ENCODE measurements at regions not wholly inside any gene's neighbourhood (a gene's known extent, or its start where the extent isn't known, plus 50 kb on each side); places are given as distances from the start of the nearest gene placed in this dataset.
"Not testable (repeated sequence)": the region's sequence is repeated elsewhere in the genome, so short reads cannot be mapped to it uniquely, and the experiment has no call there.

DNA sequence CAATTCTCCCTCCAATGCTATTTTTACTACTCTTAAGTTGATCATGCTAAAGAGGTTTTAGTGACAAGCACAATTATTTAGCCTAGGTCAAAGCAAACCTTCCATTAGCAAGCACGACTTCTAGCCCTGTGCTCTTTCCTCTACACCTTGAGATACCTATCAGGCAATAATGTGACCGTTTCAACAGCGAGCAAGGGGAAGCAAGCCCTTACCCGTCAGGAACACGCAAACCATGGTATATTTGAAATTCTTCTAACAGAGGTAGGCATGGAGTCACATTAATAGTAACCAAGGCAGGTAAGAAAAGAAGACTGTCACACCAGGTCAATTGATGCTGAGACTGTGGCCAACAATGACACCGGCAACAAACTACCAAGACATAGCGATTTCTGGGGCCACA lies 68.9 kb upstream of the VGLL4 start:
- H3K4me3 ChIP-seq (ENCODE audit: control insufficient read depth, low read depth, low read length), result no peak overlapping the region
- DNase-seq (ENCODE audit: low read depth), result no peak
- TF ChIP-seq, protein P1, sequence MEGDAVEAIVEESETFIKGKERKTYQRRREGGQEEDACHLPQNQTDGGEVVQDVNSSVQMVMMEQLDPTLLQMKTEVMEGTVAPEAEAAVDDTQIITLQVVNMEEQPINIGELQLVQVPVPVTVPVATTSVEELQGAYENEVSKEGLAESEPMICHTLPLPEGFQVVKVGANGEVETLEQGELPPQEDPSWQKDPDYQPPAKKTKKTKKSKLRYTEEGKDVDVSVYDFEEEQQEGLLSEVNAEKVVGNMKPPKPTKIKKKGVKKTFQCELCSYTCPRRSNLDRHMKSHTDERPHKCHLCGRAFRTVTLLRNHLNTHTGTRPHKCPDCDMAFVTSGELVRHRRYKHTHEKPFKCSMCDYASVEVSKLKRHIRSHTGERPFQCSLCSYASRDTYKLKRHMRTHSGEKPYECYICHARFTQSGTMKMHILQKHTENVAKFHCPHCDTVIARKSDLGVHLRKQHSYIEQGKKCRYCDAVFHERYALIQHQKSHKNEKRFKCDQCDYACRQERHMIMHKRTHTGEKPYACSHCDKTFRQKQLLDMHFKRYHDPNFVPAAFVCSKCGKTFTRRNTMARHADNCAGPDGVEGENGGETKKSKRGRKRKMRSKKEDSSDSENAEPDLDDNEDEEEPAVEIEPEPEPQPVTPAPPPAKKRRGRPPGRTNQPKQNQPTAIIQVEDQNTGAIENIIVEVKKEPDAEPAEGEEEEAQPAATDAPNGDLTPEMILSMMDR (conservative IDR thresholded peaks at IDR 0.05; ENCODE audit: control insufficient read depth, insufficient read depth, low read depth, low read length), result no peak

DNA sequence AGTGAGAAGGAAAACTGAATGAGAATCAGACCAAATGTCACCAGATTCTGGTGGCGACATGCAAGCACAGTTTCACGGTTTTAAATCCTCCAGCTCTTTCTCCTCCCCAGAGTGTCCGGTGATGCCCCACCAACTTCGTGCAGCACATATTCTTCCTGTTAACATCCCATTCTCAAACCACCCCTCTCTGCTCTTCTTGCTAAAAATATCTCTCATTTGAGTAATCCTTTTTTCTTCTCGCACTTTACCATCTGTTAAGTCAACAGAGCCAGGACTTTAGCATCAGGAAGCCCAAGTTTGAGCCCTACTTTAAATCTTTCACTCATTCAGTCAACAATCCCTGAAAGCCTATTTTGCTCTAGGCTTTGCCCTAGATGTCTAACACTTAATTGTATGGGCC lies 68.2 kb upstream of the VGLL4 start:
- H3K4me3 ChIP-seq (ENCODE audit: control insufficient read depth, low read depth, low read length), result no peak overlapping the region
- TF ChIP-seq, protein P1 (conservative IDR thresholded peaks at IDR 0.05; ENCODE audit: control insufficient read depth, insufficient read depth, low read depth, low read length), result no peak
- no peak for DNase-seq (ENCODE audit: low read depth)

DNA sequence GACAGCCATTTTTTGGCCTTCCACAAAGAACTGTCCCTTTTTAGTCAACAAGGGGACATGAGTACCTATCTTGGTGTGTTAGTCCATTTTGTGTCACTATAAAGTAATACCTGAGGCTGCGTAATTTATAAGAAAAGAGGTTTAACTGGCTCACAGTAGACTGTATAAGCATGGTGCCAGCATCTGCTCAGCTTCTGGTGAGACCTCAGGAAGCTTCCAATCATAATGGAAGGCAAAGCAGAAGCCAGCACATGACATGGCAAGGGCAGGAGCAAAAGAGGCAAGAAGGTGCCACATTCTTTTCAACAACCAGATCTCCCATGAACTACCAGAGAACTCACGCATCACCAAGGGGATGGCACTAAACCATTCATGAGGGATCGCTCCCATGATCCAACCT lies 66.1 kb upstream of the VGLL4 start:
- TF ChIP-seq, protein P1 (conservative IDR thresholded peaks at IDR 0.05; ENCODE audit: control insufficient read depth, insufficient read depth, low read depth, low read length), result no peak

DNA sequence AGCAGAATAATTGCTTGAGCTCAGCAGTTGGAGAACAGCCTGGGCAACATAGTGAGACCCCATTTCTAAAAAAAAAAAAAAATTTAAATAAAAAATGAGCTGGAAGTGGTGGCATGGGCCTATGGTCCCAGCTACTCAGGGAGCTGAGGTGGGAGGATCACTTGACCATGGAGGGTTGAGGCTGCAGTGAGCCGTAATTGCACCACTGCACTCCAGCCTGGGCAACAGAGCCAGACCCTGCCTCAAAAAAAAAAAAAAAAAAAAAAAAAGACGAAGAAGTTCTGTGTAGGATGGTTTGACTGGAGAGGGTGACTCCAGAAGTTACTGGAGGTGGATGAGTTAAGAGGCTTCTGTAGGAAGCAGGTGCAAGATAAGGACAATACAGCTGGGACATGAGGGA lies 63.4 kb upstream of the VGLL4 start:
- DNase-seq (ENCODE audit: low read depth); H3K4me3 ChIP-seq (ENCODE audit: control insufficient read depth, low read depth, low read length): not testable (repeated sequence)

More for the DNA sequence above, 66.1 kb upstream of the VGLL4 start:
- no peak overlapping the region for H3K4me3 ChIP-seq (ENCODE audit: control insufficient read depth, low read depth, low read length)
- no peak for DNase-seq (ENCODE audit: low read depth)

DNA sequence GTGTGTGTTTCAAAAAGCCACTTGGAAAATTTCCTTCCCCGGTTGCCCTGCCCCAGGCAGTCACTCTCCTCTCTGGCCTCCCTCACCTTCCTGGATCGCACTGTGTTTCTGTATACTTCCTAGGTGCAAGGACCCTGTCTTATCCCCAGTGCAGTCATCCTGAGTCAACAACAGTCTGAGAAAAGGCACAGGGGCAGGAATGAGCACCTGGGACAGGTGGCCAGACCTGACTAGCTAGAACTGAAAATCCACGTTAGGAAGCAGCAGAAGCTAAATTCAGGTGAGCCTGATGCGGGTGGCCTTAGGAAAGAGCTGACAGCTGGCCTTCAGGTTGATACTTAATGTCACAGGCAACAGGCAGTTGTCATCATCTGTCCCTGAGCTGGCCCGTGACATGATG lies 62.9 kb upstream of the VGLL4 start:
- DNase-seq (ENCODE audit: low read depth), result no peak
- TF ChIP-seq, protein P1 (conservative IDR thresholded peaks at IDR 0.05; ENCODE audit: control insufficient read depth, insufficient read depth, low read depth, low read length), result no peak
- H3K4me3 ChIP-seq (ENCODE audit: control insufficient read depth, low read depth, low read length), result no peak overlapping the region

DNA sequence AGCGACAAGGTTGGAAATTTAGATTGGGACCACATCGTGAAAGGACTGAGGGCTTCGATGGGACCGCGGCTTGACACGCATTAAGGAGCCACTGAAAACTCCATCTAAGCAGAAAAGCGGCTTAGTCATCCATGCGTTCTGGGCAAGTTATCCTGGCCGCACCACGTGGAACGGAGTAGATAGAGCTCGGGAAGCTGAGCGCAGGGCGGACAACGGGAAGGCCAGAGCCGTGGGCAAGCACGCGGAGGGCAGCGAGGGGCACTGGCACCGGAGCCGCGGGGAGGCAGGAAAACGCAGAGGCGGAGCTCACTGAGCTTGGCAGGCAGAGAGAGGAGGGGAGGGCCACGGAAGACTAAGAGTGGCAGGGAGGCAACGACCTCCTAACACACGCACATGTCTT lies 61.3 kb upstream of the VGLL4 start:
- H3K4me3 ChIP-seq (ENCODE audit: control insufficient read depth, low read depth, low read length), result no peak overlapping the region

DNA sequence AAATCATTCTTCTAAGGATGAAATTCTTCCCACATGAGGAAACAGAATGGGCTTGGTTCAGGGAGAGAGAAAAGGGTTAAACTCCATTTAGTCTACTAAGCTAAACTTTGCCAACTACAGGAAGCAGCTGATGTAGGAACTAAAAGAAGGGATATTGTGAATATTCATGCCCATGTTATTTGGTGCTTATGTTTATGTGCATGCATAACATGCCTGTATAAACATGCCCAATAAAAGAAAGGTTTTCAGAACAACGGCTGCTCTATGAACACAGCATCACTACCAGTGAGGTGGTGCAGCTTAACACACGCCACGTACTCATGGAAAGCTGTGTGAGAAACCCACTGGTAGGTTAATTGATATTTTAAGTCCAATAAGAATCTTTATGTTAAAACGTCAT lies 59.4 kb upstream of the VGLL4 start:
- no peak for DNase-seq (ENCODE audit: low read depth)
- TF ChIP-seq, protein P1 (conservative IDR thresholded peaks at IDR 0.05; ENCODE audit: control insufficient read depth, insufficient read depth, low read depth, low read length), result no peak

More for the DNA sequence above, 61.3 kb upstream of the VGLL4 start:
- DNase-seq (ENCODE audit: low read depth), result no peak
- TF ChIP-seq, protein P1 (conservative IDR thresholded peaks at IDR 0.05; ENCODE audit: control insufficient read depth, insufficient read depth, low read depth, low read length), result no peak

More for the DNA sequence above, 59.4 kb upstream of the VGLL4 start:
- H3K4me3 ChIP-seq (ENCODE audit: control insufficient read depth, low read depth, low read length), result no peak overlapping the region

Measured in fibroblast of mammary gland (primary cell).